Mesothelial cell of epicardium (in vitro differentiated cells): ENCODE measurements at regions not wholly inside any gene's neighbourhood (a gene's known extent, or its start where the extent isn't known, plus 50 kb on each side); places are given as distances from the start of the nearest gene placed in this dataset.

Experiments used
- DNase-seq, 2 experiments: peaks; one replicate each; pipeline ENCODE4 v3.0.0; 2021; ENCODE audit warnings: low spot score in 2 of 2; ENCODE audit not compliant: unreplicated experiment in 2 of 2
- H3K27ac Mint-ChIP-seq: 2 replicates; pipeline ENCODE4 v1.8.0; 2021; ENCODE audit warnings: mixed read lengths
- H3K27me3 Mint-ChIP-seq: 2 replicates; pipeline ENCODE4 v1.8.0; 2021; ENCODE audit warnings: low read depth, mixed read lengths
- H3K36me3 Mint-ChIP-seq: 2 replicates; pipeline ENCODE4 v1.8.0; 2021; ENCODE audit warnings: mixed read lengths
- H3K4me1 Mint-ChIP-seq: 2 replicates; pipeline ENCODE4 v1.8.0; 2021; ENCODE audit warnings: mixed read lengths
- H3K4me3 Mint-ChIP-seq: 2 replicates; pipeline ENCODE4 v1.8.0; 2021; ENCODE audit warnings: mild to moderate bottlenecking, moderate library complexity, mixed read lengths
- H3K9me3 Mint-ChIP-seq: 2 replicates; pipeline ENCODE4 v1.8.0; 2021; ENCODE audit warnings: mixed read lengths
- TF ChIP-seq, protein P1 (sequence below): fragments of 200-600 bp; sonication (generic); IDR thresholded peaks from one replicate; pipeline ENCODE4 v1.5.0; 2021; ENCODE audit warnings: antibody characterized with exemption; ENCODE audit not compliant: unreplicated experiment

GRCh38 chr12:87930033-87930432, 99.2 kb downstream of the C12orf50 start:
- H3K9me3 Mint-ChIP-seq: peaks cover 6% of the 10 kb centered on the region
- H3K27ac Mint-ChIP-seq: no peak overlapping the region
- H3K4me3 Mint-ChIP-seq: no peak overlapping the region
- no peaks in the 10 kb centered on the region for H3K4me1 Mint-ChIP-seq
- H3K27me3 Mint-ChIP-seq: no peaks in the 10 kb centered on the region
- no peak for DNase-seq
- no peaks in the 10 kb centered on the region for H3K36me3 Mint-ChIP-seq
- TF ChIP-seq, protein P1, sequence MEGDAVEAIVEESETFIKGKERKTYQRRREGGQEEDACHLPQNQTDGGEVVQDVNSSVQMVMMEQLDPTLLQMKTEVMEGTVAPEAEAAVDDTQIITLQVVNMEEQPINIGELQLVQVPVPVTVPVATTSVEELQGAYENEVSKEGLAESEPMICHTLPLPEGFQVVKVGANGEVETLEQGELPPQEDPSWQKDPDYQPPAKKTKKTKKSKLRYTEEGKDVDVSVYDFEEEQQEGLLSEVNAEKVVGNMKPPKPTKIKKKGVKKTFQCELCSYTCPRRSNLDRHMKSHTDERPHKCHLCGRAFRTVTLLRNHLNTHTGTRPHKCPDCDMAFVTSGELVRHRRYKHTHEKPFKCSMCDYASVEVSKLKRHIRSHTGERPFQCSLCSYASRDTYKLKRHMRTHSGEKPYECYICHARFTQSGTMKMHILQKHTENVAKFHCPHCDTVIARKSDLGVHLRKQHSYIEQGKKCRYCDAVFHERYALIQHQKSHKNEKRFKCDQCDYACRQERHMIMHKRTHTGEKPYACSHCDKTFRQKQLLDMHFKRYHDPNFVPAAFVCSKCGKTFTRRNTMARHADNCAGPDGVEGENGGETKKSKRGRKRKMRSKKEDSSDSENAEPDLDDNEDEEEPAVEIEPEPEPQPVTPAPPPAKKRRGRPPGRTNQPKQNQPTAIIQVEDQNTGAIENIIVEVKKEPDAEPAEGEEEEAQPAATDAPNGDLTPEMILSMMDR: no peak

DNA sequence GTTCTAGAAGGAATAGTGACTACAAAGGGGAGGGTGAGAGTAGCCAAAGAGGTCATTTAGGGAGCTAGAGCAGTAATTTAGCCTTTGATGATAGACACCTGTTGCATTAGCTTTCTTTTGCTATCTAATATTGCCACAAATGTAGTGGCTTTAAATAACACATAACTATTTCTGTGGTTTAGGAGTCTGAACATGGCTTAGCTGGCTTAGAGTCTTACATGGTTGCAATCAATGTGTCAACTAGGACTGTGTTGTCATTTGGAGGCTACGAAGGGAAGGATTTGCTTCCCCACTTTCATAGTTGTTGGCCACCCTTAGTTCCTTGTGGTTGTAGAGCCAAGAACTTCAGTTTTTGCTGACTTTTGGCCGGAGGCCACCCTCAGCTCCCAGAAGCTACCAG, 99.9 kb downstream of the C12orf50 start:
- H3K9me3 Mint-ChIP-seq: no peaks in the 10 kb centered on the region
- no peak overlapping the region for H3K4me3 Mint-ChIP-seq
- no peak for DNase-seq
- TF ChIP-seq, protein P1: no peak
- no peaks in the 10 kb centered on the region for H3K4me1 Mint-ChIP-seq
- H3K27me3 Mint-ChIP-seq: peaks cover 4% of the 10 kb centered on the region
- H3K27ac Mint-ChIP-seq: no peak overlapping the region
- no peaks in the 10 kb centered on the region for H3K36me3 Mint-ChIP-seq

DNA sequence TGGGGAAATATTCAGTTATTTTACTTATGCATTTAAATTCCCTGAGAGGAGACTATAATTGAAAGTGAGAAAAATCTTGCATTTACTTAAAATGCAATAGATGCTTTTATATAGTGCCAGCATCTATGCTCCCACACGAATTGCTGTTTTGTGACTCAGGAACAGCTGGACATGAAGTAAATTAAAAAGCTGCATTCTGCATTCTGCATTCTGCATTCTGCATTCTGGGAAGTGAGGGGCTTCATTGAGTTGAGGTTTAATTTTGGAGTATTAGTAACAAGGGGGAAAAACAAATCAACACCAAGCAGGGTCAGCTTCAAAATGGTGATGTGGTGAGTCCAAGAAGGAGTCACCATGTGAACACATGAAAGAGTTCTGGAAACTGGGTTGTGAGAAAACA, 101.2 kb downstream of the C12orf50 start:
- TF ChIP-seq, protein P1: no peak
- Mint-ChIP-seq H3K27ac (no peak overlapping the region), H3K36me3 (no peaks in the 10 kb centered on the region), H3K27me3 (peaks cover 4% of the 10 kb centered on the region), H3K4me1 (no peaks in the 10 kb centered on the region), H3K9me3 (no peaks in the 10 kb centered on the region), H3K4me3 (no peak overlapping the region)
- DNase-seq: no peak

GRCh38 chr12:87925021-87925420, 104.2 kb downstream of the C12orf50 start:
- no peaks in the 10 kb centered on the region for H3K36me3 Mint-ChIP-seq
- no peak overlapping the region for H3K4me3 Mint-ChIP-seq
- H3K4me1 Mint-ChIP-seq: peaks cover 4% of the 10 kb centered on the region
- DNase-seq: no peak
- H3K27ac Mint-ChIP-seq: no peak overlapping the region
- peaks cover 4% of the 10 kb centered on the region for H3K27me3 Mint-ChIP-seq
- TF ChIP-seq, protein P1: no peak
- no peaks in the 10 kb centered on the region for H3K9me3 Mint-ChIP-seq

- TF ChIP-seq, protein P1: no peak
- Mint-ChIP-seq H3K36me3 (no peaks in the 10 kb centered on the region), H3K27me3 (peaks cover 4% of the 10 kb centered on the region), H3K4me1 (peaks cover 4% of the 10 kb centered on the region), H3K9me3 (no peaks in the 10 kb centered on the region), H3K27ac (no peak overlapping the region), H3K4me3 (no peak overlapping the region)
- DNase-seq: no peak
Measured at GRCh38 chr12:87924149-87924548, 105.1 kb downstream of the C12orf50 start.

DNA sequence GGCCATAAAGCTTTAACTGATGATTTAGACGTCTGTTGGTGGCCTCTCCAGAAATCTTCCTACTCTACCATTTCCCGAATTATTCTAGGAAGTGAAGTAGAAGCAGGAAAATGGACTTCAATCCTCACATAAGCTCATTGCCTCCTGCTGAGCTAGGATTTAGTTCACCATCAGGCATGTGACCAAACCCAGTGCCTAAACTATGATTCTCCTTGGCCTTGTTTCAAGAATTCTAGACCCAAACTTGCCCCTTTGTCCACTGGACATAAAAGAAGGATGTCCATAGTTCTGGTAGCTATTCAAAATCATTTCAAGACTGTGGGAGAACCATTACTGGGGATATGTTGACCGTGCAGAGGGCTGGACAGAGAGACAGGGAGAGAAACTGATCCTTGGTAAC, 105.8 kb downstream of the C12orf50 start:
- no peak for DNase-seq
- Mint-ChIP-seq H3K27me3 (peaks cover 4% of the 10 kb centered on the region), H3K36me3 (no peaks in the 10 kb centered on the region), H3K4me1 (peaks cover 4% of the 10 kb centered on the region), H3K9me3 (no peaks in the 10 kb centered on the region), H3K27ac (no peak overlapping the region), H3K4me3 (no peak overlapping the region)
- TF ChIP-seq, protein P1: no peak
